GM12878 (cell line): ENCODE measurements at regions not wholly inside any gene's neighbourhood (a gene's known extent, or its start where the extent isn't known, plus 50 kb on each side); places are given as distances from the start of the nearest gene placed in this dataset.

Source experiments
- ATAC-seq: fragments of 200-7000 bp; cut with Tn5 transposase; 3 replicates; pipeline ENCODE4 v1.9.1; 2020; ENCODE audit warnings: mild to moderate bottlenecking, moderate library complexity
- BruUV-seq: library from RNA; stranded (reverse); fragments of 400-500 nt; replicated peaks from 2 replicates; lab custom pipeline; 2021; lab: Mats Ljungman, UMichigan
- CTCF ChIA-PET: fragments of 300-600 bp; sonication (Branson Sonifier 250); formaldehyde crosslinking; extraction: SDS; loops from one replicate; lab custom pipeline; 2021; ENCODE audit warnings: inconsistent platforms; lab: Yijun Ruan, JAX
- POLR2A ChIA-PET: fragments of 350-600 bp; formaldehyde crosslinking; extraction: SDS; loops from one replicate; lab custom pipeline; 2021; ENCODE audit warnings: inconsistent platforms; lab: Charles Lee
- RAD21 ChIA-PET: fragments of 300-600 bp; sonication (Branson Sonifier 250); formaldehyde crosslinking; loops from one replicate; lab custom pipeline; 2023; ENCODE audit warnings: antibody characterized with exemption; ENCODE audit not compliant: unreplicated experiment; lab: Charles Lee
- SMC1A ChIA-PET: fragments of 300-600 bp; sonication (Branson Sonifier 250); formaldehyde crosslinking; loops from one replicate; lab custom pipeline; 2023; ENCODE audit not compliant: unreplicated experiment, uncharacterized antibody; lab: Charles Lee
- DNase-seq: peaks from one replicate; pipeline ENCODE4 v3.0.0-alpha.2; 2011; ENCODE audit warnings: low read depth, low spot score
- FAIRE-seq: peaks from 3 replicates; lab custom pipeline; 2011; peaks lifted over from hg19 to GRCh38; lab: Jason Lieb, UNC
- H2AFZ ChIP-seq: 2 replicates; pipeline ENCODE4 v1.6.0; 2011; ENCODE audit warnings: low read depth, low read length, control low read depth; ENCODE audit not compliant: control insufficient read depth
- H3K27ac ChIP-seq: 2 replicates; pipeline ENCODE4 v1.5.1; 2011; ENCODE audit warnings: control low read depth; ENCODE audit not compliant: control insufficient read depth, insufficient read depth
- H3K27me3 ChIP-seq, 2 experiments: replicated peaks in 1 of 2; 2 replicates each; pipeline versions ENCODE4 v1.6.0 to v1.6.1; 2011; ENCODE audit warnings: low read length in 1 of 2; ENCODE audit not compliant: control insufficient read depth in 2 of 2, insufficient read depth in 2 of 2
- H3K36me3 ChIP-seq, 2 experiments: 2 replicates each; pipeline ENCODE4 v1.5.1; 2011; ENCODE audit warnings: low read length in 1 of 2; ENCODE audit not compliant: control insufficient read depth in 2 of 2, insufficient read depth in 2 of 2
- H3K4me1 ChIP-seq: 2 replicates; pipeline ENCODE4 v1.6.1; 2011; ENCODE audit warnings: mild to moderate bottlenecking, low read length, moderate library complexity, mixed read lengths; ENCODE audit not compliant: control insufficient read depth, insufficient read depth
- H3K4me2 ChIP-seq: 2 replicates; pipeline ENCODE4 v1.6.0; 2011; ENCODE audit warnings: control low read depth; ENCODE audit not compliant: control insufficient read depth, insufficient read depth
- H3K4me3 ChIP-seq: fragments of 200-600 bp; sonication (generic); 2 replicates; pipeline ENCODE4 v1.5.1; 2016
- H3K79me2 ChIP-seq: 2 replicates; pipeline ENCODE4 v1.6.0; 2011; ENCODE audit warnings: low read length; ENCODE audit not compliant: control insufficient read depth, insufficient read depth
- H3K9ac ChIP-seq: 2 replicates; pipeline ENCODE4 v1.8.0; 2011; ENCODE audit warnings: low read length, control low read depth, mixed read lengths; ENCODE audit not compliant: control insufficient read depth, insufficient read depth
- H3K9me3 ChIP-seq: replicated peaks from 3 replicates; pipeline ENCODE4 v1.5.1; 2011; ENCODE audit warnings: mild to moderate bottlenecking, low read length; ENCODE audit not compliant: control insufficient read depth, insufficient read depth
- H4K20me1 ChIP-seq: 2 replicates; pipeline ENCODE4 v1.6.0; 2011; ENCODE audit not compliant: control insufficient read depth, insufficient read depth
- ASH2L ChIP-seq: fragments of 300-600, 200-600 bp; sonication (generic); IDR thresholded peaks from 2 replicates; pipeline ENCODE4 v1.6.1; 2017; ENCODE audit warnings: low read depth, mild to moderate bottlenecking, borderline replicate concordance
- ESRRA ChIP-seq: IDR thresholded peaks from 2 replicates; pipeline ENCODE4 v1.6.1; 2012; ENCODE audit warnings: mild to moderate bottlenecking, low read length, improper control_type of control experiment
- MTA3 ChIP-seq: IDR thresholded peaks from 2 replicates; pipeline ENCODE4 v1.6.1; 2012; ENCODE audit warnings: low read length, inconsistent platforms, borderline replicate concordance
- TBL1XR1 ChIP-seq: IDR thresholded peaks from 2 replicates; pipeline ENCODE4 v1.6.1; 2012; ENCODE audit warnings: low read depth, low read length, improper control_type of control experiment
- YBX1 ChIP-seq: fragments of 450-650 bp; IDR thresholded peaks from 2 replicates; pipeline ENCODE4 v1.6.1; 2016; ENCODE audit warnings: antibody characterized with exemption
- ZNF207 ChIP-seq: fragments of 450-650 bp; IDR thresholded peaks from 2 replicates; pipeline ENCODE4 v1.6.1; 2014; ENCODE audit warnings: antibody characterized with exemption, mild to moderate bottlenecking, borderline replicate concordance
- ZNF384 ChIP-seq: IDR thresholded peaks from 2 replicates; pipeline ENCODE4 v1.6.1; 2012; ENCODE audit warnings: low read depth, mild to moderate bottlenecking, low read length, improper control_type of control experiment, borderline replicate concordance
- WGBS: methylation state at CpG from one replicate; pipeline ENCODE4 v1.1.6; 2016; ENCODE audit warnings: low lambda C conversion rate; ENCODE audit not compliant: insufficient replicate concordance, insufficient coverage; ENCODE audit errors: missing lambda C conversion rate; 5-methylcytosine and 5-hydroxymethylcytosine counted together
- in situ Hi-C: fragments of 300-500 bp; cut with MboI; formaldehyde crosslinking; loops from 9 replicates; pipeline ENCODE4 v1.14.3; 2018; ENCODE audit warnings: mixed read lengths
- intact Hi-C: fragments of 100-400 bp; cut with micrococcal nuclease; formaldehyde crosslinking; loops from one replicate; pipeline ENCODE4 v1.14.2; 2022; ENCODE audit not compliant: unreplicated experiment
- TF ChIP-seq, protein P1 (sequence below): IDR thresholded peaks from 2 replicates; pipeline ENCODE4 v1.6.1; 2012; ENCODE audit warnings: mild to moderate bottlenecking, low read depth, low read length
- TF ChIP-seq, protein P2 (sequence below): fragments of 150-350 bp; IDR thresholded peaks from 2 replicates; pipeline ENCODE4 v1.6.1; 2016; ENCODE audit warnings: low read depth, low read length
- TF ChIP-seq, protein P3 (sequence below): IDR thresholded peaks from 2 replicates; pipeline ENCODE4 v1.6.1; 2011; ENCODE audit warnings: borderline replicate concordance, low read depth, mild to moderate bottlenecking, moderate library complexity, mixed read lengths, low read length; ENCODE audit not compliant: insufficient read depth; ENCODE audit errors: extremely low read length

DNA sequence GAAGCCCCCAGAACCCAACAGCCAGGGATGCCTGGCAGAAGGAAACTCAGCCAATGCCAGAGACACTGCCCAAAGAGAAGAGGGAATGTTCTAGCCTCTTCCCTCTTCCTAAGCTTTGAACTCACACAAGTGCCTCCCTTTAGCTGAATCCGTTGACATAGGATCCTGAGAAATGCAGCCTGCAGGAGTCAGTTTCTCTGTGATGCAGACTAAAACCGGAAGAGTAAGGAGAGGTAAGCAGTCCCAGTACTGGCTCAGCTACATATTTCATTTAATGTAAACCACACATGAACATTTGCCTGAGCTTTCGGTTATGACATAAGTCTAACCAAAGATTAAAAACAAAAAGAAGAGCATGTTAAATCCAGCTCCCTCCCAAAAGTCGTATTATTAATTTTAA lies 768.7 kb downstream of the TBL1XR1 start:
- ATAC-seq (no peak), FAIRE-seq (no peak), DNase-seq (no peak)
- Histone ChIP-seq H3K36me3 (no peaks in the 10 kb centered on the region), H2AFZ (no peak overlapping the region), H3K27ac (no peak overlapping the region), H4K20me1 (no peaks in the 10 kb centered on the region), H3K9ac (no peak overlapping the region), H3K4me2 (no peak overlapping the region), H3K79me2 (no peaks in the 10 kb centered on the region), H3K4me1 (no peaks in the 10 kb centered on the region), H3K9me3 (no peaks in the 10 kb centered on the region; the same call in 2 of the 3 replicates), H3K4me3 (no peak overlapping the region), H3K27me3 (no peaks in the 10 kb centered on the region)
- ChIA-PET RAD21 (no interaction called here), CTCF (no interaction called here), POLR2A (interaction anchor here (0.6 kb wide), 1 partner anchor 888 kb away, joined by 3 read pairs; no protein-coding TSS in a partner anchor), SMC1A (no interaction called here)
- intact Hi-C loops: no loop called here
- 7% methylated on average over 4 of the region's 4 CpGs for WGBS
- no TSS peak for BruUV-seq
- in situ Hi-C loops: no loop called here
- no peak for TF ChIP-seq ESRRA
- TF ChIP-seq, protein P1, sequence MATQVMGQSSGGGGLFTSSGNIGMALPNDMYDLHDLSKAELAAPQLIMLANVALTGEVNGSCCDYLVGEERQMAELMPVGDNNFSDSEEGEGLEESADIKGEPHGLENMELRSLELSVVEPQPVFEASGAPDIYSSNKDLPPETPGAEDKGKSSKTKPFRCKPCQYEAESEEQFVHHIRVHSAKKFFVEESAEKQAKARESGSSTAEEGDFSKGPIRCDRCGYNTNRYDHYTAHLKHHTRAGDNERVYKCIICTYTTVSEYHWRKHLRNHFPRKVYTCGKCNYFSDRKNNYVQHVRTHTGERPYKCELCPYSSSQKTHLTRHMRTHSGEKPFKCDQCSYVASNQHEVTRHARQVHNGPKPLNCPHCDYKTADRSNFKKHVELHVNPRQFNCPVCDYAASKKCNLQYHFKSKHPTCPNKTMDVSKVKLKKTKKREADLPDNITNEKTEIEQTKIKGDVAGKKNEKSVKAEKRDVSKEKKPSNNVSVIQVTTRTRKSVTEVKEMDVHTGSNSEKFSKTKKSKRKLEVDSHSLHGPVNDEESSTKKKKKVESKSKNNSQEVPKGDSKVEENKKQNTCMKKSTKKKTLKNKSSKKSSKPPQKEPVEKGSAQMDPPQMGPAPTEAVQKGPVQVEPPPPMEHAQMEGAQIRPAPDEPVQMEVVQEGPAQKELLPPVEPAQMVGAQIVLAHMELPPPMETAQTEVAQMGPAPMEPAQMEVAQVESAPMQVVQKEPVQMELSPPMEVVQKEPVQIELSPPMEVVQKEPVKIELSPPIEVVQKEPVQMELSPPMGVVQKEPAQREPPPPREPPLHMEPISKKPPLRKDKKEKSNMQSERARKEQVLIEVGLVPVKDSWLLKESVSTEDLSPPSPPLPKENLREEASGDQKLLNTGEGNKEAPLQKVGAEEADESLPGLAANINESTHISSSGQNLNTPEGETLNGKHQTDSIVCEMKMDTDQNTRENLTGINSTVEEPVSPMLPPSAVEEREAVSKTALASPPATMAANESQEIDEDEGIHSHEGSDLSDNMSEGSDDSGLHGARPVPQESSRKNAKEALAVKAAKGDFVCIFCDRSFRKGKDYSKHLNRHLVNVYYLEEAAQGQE: no peak

DNA sequence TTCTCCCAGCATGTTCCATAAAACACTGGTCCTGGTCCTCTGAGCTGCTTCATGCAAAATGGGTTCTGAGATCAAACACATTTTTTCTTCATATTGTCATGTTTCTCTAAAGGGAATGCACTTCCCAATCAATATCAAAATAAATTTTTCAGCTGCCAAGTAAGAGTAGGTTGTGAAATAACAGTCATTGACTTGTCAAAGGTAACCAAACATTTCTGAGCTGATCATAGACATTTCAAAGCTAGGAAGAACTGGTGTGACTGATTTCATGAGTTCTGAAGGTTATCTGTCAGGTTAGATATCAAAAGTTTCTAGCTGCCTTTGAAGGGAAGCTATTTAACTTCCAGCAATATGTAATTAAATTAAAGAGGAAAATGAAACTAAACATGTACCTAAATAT lies 770.9 kb downstream of the TBL1XR1 start:
- CTCF ChIA-PET: no interaction called here
- no peak for DNase-seq
- TF ChIP-seq, protein P2, sequence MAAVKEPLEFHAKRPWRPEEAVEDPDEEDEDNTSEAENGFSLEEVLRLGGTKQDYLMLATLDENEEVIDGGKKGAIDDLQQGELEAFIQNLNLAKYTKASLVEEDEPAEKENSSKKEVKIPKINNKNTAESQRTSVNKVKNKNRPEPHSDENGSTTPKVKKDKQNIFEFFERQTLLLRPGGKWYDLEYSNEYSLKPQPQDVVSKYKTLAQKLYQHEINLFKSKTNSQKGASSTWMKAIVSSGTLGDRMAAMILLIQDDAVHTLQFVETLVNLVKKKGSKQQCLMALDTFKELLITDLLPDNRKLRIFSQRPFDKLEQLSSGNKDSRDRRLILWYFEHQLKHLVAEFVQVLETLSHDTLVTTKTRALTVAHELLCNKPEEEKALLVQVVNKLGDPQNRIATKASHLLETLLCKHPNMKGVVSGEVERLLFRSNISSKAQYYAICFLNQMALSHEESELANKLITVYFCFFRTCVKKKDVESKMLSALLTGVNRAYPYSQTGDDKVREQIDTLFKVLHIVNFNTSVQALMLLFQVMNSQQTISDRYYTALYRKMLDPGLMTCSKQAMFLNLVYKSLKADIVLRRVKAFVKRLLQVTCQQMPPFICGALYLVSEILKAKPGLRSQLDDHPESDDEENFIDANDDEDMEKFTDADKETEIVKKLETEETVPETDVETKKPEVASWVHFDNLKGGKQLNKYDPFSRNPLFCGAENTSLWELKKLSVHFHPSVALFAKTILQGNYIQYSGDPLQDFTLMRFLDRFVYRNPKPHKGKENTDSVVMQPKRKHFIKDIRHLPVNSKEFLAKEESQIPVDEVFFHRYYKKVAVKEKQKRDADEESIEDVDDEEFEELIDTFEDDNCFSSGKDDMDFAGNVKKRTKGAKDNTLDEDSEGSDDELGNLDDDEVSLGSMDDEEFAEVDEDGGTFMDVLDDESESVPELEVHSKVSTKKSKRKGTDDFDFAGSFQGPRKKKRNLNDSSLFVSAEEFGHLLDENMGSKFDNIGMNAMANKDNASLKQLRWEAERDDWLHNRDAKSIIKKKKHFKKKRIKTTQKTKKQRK: no peak
- TF ChIP-seq ASH2L: no peak
- no peak for TF ChIP-seq ZNF207
- TF ChIP-seq, protein P3, sequence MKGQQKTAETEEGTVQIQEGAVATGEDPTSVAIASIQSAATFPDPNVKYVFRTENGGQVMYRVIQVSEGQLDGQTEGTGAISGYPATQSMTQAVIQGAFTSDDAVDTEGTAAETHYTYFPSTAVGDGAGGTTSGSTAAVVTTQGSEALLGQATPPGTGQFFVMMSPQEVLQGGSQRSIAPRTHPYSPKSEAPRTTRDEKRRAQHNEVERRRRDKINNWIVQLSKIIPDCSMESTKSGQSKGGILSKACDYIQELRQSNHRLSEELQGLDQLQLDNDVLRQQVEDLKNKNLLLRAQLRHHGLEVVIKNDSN: no peak
- no peak for TF ChIP-seq YBX1
- TF ChIP-seq ZNF384: no peak
- no peak for TF ChIP-seq MTA3
- no peak for TF ChIP-seq TBL1XR1

More for the DNA sequence above, 770.9 kb downstream of the TBL1XR1 start:
- Histone ChIP-seq H4K20me1 (no peaks in the 10 kb centered on the region), H2AFZ (no peak overlapping the region), H3K9ac (no peak overlapping the region), H3K79me2 (no peaks in the 10 kb centered on the region), H3K4me3 (no peak overlapping the region), H3K27ac (no peak overlapping the region), H3K9me3 (no peaks in the 10 kb centered on the region; the same call in 2 of the 3 replicates), H3K4me1 (no peaks in the 10 kb centered on the region), H3K27me3 (no peaks in the 10 kb centered on the region), H3K36me3 (no peaks in the 10 kb centered on the region), H3K4me2 (no peak overlapping the region)
- no TSS peak for BruUV-seq
- intact Hi-C loops: no loop called here
- in situ Hi-C loops: no loop called here
- ChIA-PET POLR2A (no interaction called here), SMC1A (interaction anchor here (0.9 kb wide), 1 partner anchor 14 kb away, joined by 3 read pairs; no protein-coding TSS in a partner anchor), RAD21 (no interaction called here)
- ATAC-seq (no peak), FAIRE-seq (no peak)
